ENCODE measurements at regions not wholly inside any gene's neighbourhood (a gene's known extent, or its start where the extent isn't known, plus 50 kb on each side); places are given as distances from the start of the nearest gene placed in this dataset.

- Mint-ChIP-seq H3K27ac (no peak overlapping the region), H3K4me1 (ENCODE audit: low read depth) (no peaks in the 10 kb centered on the region), H3K36me3 (ENCODE audit: low read depth) (no peaks in the 10 kb centered on the region), H3K4me3 (no peak overlapping the region), H3K27me3 (ENCODE audit: insufficient read depth) (no peaks in the 10 kb centered on the region), H3K9me3 (peaks cover 26% of the 10 kb centered on the region)
- no peak for DNase-seq
- TF ChIP-seq CTCF (IDR thresholded peaks at IDR 0.05): no peak
Measured at GRCh38 chr14:97380539-97380941, 583.4 kb downstream of the VRK1 start.

- H3K36me3 Mint-ChIP-seq (ENCODE audit: low read depth): no peaks in the 10 kb centered on the region
- no peak overlapping the region for H3K27ac Mint-ChIP-seq
- peaks cover 29% of the 10 kb centered on the region for H3K9me3 Mint-ChIP-seq
- no peak for DNase-seq
- no peaks in the 10 kb centered on the region for H3K27me3 Mint-ChIP-seq (ENCODE audit: insufficient read depth)
- H3K4me1 Mint-ChIP-seq (ENCODE audit: low read depth): no peaks in the 10 kb centered on the region
- no peak overlapping the region for H3K4me3 Mint-ChIP-seq
- TF ChIP-seq CTCF (IDR thresholded peaks at IDR 0.05): no peak
Measured at GRCh38 chr14:97381309-97381708, 584.1 kb downstream of the VRK1 start.

GRCh38 chr14:97382616-97383226 is 585.5 kb downstream of the VRK1 start:
- H3K36me3 Mint-ChIP-seq (ENCODE audit: low read depth): no peaks in the 10 kb centered on the region
- no peak for TF ChIP-seq CTCF (IDR thresholded peaks at IDR 0.05)
- H3K27me3 Mint-ChIP-seq (ENCODE audit: insufficient read depth): no peaks in the 10 kb centered on the region
- H3K4me3 Mint-ChIP-seq: no peak overlapping the region
- no peak for DNase-seq
- no peak overlapping the region for H3K27ac Mint-ChIP-seq
- peaks cover 37% of the 10 kb centered on the region for H3K9me3 Mint-ChIP-seq
- H3K4me1 Mint-ChIP-seq (ENCODE audit: low read depth): no peaks in the 10 kb centered on the region

- H3K27me3 Mint-ChIP-seq (ENCODE audit: insufficient read depth): no peaks in the 10 kb centered on the region; the same call in 1 of the 2 replicates
- no peak for TF ChIP-seq CTCF (IDR thresholded peaks at IDR 0.05)
- no peaks in the 10 kb centered on the region for H3K36me3 Mint-ChIP-seq (ENCODE audit: low read depth)
- no peaks in the 10 kb centered on the region for H3K4me1 Mint-ChIP-seq (ENCODE audit: low read depth)
- peaks cover 51% of the 10 kb centered on the region for H3K9me3 Mint-ChIP-seq
- H3K4me3 Mint-ChIP-seq: no peak overlapping the region
- no peak for DNase-seq
- H3K27ac Mint-ChIP-seq: no peak overlapping the region
Measured at GRCh38 chr14:97385727-97386126, 588.5 kb downstream of the VRK1 start.

- TF ChIP-seq CTCF (IDR thresholded peaks at IDR 0.05): no peak
- Mint-ChIP-seq H3K4me3 (no peak overlapping the region), H3K27ac (no peak overlapping the region), H3K9me3 (peaks cover 55% of the 10 kb centered on the region), H3K4me1 (ENCODE audit: low read depth) (no peaks in the 10 kb centered on the region), H3K27me3 (ENCODE audit: insufficient read depth) (no peaks in the 10 kb centered on the region; the same call in 1 of the 2 replicates), H3K36me3 (ENCODE audit: low read depth) (no peaks in the 10 kb centered on the region)
- no peak for DNase-seq
Measured at GRCh38 chr14:97387252-97387874, 590.2 kb downstream of the VRK1 start.
